ENCODE measurements at regions not wholly inside any gene's neighbourhood (a gene's known extent, or its start where the extent isn't known, plus 50 kb on each side); places are given as distances from the start of the nearest gene placed in this dataset.

DNA sequence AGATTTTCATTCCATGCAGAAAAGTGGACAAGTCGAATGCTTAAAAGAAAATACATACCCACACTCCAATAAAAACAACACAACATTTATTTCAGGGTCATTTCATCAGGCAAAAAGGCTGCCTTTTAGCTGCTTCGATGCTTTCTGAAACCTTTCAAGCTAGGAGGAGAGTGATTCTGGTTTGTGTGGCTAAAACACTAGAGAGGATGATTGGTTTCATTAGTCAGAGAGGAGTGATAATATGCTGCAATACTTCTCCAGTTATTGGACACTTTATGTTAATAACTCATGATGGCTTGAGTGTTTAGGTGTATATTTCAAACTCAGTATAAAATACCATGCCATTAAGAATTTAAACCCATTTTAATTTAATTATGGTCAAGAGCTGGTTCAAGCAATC is 614.0 kb downstream of the SLC4A3 start:
- DNase-seq: no peak

DNA sequence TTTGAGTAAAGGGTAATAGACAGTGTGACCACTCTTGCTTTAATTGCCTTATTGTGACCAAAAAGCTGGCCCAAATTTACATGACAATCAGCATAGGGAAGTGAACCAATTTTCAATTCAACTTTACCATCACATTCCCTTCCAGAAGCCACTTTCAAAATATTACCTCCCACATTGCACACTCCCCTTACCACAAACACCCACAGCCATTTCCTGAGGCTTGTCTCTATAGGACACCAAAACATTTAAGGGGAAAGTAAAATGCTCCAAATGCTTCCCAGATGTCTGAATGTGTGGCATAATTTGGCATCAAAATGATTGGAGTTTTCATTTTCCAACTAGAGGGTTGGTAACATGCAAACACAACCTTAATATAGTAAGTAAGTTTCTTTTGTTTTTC is 616.1 kb downstream of the SLC4A3 start:
- no peak for DNase-seq

DNA sequence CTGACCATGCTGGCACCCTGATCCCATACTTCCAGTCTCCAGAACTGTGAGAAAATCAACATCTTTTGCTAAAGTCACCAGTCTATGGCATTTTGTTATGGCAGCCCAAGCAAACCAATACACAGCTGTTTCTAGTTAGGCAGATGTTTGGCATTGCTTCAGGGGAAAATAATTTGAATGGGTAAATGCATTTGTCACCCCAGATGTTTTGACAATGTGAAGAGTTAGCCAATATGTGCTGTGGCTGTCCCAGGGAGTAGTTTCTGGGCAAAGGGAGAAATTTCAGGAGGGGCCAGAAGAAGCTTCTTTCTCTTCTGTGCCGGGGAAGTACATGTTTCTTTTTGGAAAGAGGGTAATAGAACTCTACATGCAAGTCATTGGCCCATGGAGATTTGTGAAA is 619.0 kb downstream of the SLC4A3 start:
- no peak for DNase-seq

- DNase-seq: no peak
Measured at GRCh38 chr2:220247588-220248350, 620.3 kb downstream of the SLC4A3 start.

- no peak for DNase-seq
Measured at GRCh38 chr2:220259662-220260061, 632.2 kb downstream of the SLC4A3 start.

DNA sequence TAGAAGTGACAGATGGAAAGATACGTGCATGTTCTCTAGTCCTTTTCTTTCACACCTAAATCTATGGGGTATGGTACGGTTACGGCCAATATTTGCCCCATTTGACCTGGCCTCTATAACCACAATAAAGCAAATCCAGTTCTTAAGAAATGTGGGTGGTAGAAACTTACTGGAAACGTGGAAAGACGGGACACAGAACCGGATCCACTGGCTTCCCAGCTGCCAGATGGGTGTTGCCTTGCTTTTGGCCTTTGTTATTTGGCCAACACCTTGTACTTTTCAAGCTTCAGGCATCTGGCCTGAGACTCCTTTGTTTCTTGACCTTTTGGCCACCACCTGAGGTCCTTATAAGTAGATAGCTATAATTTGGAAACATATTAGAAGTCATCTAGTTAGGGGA is 635.9 kb downstream of the SLC4A3 start:
- no peak for DNase-seq

DNA sequence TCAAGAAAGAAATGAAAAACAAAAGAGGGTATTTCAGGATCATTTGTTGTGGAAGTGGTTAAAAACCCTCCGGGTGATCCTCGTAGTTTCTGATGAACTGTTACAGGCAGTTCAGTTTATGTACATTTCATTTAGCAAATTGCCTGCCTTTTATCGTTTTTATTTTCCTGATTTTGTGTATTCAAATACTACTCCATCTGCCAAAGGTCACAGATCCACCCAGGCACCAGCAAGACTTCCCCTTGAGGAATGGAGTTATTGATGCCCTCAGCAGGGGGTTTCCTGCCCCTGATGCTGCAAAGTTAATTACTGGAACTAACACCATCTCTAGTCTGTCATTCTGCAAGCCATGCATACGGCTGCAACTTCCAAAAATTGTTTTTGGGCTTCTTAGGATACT is 641.9 kb downstream of the SLC4A3 start:
- DNase-seq: no peak

GRCh38 chr2:220270481-220271070 is 643.1 kb downstream of the SLC4A3 start:
- DNase-seq: no peak

DNA sequence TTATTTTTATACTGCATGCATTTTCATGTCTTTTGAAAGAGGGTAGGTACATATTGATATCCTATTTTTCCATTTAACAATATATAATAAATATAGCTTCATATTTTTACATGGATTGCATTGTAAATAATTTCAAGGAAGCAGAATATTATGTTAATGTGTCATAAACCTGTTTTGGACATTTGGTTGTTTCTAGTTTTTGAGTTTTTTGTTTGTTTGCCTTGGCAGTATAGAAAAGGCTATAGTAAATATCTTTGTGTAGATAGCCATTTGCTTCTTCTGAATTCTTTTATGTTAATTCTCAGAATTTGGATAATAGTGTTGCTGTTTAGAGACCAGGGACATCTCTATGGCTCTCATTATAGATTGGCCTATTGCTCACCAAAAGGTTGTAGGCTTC is 645.2 kb downstream of the SLC4A3 start:
- no peak for DNase-seq

DNA sequence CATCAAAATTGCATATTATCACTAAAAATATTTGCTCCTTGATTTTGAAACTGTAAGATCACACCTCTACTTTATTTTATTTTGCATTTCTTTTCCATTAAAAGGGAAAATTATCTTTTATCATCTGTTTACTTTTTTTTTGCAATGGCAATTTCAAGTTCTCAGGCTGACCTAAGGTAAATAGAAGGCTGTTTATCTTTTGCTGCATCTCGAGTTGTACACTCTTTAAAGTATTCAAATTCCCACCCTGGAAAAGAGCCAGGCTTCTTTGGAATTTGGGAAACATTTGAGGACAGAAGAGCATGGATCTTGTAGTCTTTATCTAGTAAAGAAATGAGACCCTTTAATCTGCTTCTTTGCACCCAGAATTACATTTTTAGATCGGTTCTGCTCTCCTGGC is 645.7 kb downstream of the SLC4A3 start:
- no peak for DNase-seq

- no peak for DNase-seq
Measured at GRCh38 chr2:220275454-220275853, 648.0 kb downstream of the SLC4A3 start.

DNA sequence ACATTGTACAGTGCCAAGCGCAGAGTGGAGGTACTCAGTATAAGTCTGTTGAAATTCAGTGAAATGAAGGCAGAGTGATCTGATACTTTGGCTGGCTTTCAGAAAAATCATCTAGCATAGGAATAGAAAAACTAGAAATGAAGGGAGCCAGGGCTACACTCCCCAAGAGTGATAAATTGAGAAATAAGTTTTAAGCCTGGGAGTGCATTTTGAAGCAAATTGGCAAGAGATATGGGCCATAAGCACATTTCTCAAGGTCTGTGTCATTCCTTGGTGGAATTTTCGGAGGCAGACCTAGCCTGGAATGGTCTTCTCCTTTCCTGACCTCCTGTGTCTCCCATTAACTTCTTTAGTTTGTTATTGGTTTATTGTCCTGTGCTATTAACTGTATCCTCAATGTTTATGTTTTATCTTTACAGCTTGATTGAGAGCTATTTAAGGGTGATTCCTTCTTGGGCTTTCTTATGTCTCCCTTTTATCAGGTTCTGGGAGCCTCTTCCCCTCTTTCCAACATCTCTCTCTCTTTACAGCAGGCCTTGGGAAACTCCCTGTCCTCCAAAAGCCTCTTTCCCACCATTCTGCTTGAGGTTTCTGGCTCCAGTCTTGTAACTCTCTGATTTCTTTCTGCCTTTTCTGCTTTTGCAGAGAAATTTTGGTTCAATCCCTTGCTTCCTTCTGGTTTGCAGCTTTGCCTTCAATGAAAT is 649.5 kb downstream of the SLC4A3 start:
- no peak for DNase-seq

- DNase-seq: no peak
Measured at GRCh38 chr2:220277445-220277975, 650.1 kb downstream of the SLC4A3 start.

GRCh38 chr2:220278022-220278421 is 650.6 kb downstream of the SLC4A3 start:
- DNase-seq: no peak

DNA sequence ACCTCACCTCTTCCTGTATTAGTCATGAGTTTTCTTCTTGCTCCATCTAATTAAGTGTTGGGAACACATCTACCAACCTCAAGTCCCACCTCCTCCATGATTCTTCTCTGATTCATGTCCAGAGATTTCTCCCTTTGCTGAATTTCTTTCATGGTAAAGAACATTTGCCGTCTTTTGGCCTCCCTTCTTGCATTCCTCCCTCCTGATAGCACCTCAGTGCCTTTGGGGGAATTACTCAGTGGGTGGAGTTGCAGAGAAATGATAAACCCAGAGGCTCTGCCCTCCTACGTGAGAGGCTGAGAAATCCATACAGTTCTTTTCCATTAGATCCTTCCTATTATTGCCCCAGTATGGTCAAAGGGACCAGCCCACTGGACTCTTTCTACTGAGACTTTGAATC is 651.9 kb downstream of the SLC4A3 start:
- no peak for DNase-seq

DNA sequence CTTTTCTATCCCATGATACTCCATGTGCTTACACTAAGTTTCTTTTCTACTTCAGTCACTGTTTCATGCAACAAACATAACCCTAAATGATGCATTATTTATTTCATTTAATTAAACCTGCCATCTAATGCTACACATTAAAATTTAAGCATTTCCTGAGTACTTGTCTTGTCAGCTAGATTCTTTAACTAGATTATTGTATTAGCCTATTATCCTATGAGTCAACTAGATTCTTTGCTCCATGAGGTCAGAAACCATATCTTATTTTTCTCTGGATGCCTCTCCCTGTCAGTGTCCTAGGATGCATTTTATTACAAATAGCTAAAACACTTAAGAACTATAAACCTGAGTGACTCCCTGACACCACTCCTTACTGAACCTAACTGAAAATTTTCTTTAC is 652.4 kb downstream of the SLC4A3 start:
- DNase-seq: no peak

DNA sequence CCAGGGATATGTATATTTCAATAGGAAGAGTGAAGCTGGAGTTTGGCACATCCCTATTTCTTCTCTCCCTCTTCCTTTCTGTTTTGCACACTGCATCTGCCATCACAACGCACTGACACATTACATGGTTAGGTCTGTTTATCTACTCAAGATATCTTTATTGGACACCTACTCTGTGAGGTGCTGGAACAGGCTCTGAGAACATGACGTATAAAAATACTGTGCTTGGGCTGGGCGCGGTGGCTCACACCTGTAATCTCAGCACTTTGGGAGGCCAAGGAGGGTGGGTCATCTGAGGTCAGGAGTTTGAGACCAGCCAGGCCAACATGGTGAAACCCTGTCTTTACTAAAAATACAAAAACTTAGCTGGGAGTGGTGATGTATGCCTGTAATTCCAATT is 653.3 kb downstream of the SLC4A3 start:
- no peak for DNase-seq

DNA sequence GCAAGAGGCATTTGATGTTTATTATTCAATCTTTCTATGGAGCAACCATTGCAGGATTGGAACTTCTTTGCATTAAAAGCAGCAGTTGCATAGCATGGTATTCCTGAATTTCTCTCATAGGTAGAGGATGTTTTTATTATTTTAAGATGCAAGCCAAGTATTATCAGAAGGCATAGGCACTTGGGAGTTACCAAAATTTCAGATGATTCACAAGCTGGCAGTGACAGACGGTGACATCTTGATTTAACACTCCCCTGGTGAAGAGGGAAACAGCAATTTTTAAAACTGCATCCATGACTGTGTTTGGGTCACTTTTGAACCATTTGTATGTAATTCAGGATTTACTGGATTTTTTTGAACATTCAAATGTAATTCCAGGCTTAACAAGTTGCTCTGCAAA is 654.3 kb downstream of the SLC4A3 start:
- no peak for DNase-seq

DNA sequence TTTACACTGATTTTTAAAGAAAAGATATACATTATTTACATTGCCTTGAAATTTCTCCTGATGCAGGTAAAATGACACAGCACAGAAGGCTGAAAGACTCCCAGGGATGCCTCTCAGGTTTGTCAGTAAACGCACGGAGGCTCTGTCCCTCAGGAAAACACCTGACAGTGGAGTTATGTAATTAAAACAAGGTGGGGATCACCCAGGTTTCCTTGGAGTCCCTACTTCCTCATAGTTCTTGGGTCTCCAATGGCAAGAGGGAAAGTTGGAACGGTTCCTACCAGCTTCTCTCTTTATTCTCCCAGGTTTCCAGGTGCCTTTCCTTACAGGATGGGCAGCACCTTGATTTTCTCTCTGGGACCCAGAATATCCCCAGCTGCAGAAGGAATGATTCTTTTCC is 654.8 kb downstream of the SLC4A3 start:
- no peak for DNase-seq

DNA sequence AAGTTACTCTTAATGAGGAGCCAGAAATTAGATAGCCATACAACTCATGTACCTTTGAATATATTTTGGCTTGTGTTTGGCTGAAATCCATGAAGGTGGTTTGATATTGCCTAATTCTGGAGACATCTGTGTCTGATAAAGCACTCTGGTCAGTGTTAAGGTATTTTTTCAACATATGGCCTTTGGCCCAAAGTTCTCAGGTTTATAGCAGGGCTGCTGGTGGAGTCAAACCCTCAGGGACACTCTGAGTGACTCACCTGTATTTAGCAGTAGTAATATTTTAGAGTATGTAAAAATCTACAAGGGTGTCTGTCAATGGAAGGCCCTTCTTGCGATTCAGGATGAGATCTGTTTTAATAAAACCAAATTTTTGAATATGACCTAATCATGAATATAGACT is 666.5 kb downstream of the SLC4A3 start:
- no peak for DNase-seq

GRCh38 chr2:220296174-220296573 is 668.7 kb downstream of the SLC4A3 start:
- DNase-seq: no peak

DNA sequence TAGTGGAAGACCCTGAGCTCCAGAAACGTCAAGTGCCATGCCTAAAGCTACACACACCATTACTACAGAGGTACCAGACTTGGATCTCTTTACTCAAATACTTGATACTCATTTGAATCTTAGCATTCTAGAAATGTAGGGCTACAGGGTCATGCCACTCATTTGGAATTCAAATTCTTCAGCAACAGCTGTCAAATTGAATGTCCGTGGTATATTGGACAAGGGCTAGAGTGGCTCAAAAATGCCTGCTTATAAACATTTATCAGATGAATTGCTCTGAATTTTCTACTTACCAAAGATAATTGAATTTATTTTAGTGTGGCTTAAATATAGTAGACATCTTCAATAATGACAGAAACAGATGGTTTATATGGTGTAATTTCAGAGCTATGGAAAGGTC is 669.7 kb downstream of the SLC4A3 start:
- no peak for DNase-seq

GRCh38 chr2:220300806-220301205 is 673.4 kb downstream of the SLC4A3 start:
- DNase-seq: no peak

- DNase-seq: no peak
Measured at GRCh38 chr2:220302756-220303155, 675.3 kb downstream of the SLC4A3 start.
